ENCODE measurements at regions not wholly inside any gene's neighbourhood (a gene's known extent, or its start where the extent isn't known, plus 50 kb on each side); places are given as distances from the start of the nearest gene placed in this dataset.

- DNase-seq (ENCODE audit: low read depth, low spot score): no peak
Observed at GRCh38 chr9:89234205-89235067, 55.8 kb upstream of the SHC3 start.

DNA sequence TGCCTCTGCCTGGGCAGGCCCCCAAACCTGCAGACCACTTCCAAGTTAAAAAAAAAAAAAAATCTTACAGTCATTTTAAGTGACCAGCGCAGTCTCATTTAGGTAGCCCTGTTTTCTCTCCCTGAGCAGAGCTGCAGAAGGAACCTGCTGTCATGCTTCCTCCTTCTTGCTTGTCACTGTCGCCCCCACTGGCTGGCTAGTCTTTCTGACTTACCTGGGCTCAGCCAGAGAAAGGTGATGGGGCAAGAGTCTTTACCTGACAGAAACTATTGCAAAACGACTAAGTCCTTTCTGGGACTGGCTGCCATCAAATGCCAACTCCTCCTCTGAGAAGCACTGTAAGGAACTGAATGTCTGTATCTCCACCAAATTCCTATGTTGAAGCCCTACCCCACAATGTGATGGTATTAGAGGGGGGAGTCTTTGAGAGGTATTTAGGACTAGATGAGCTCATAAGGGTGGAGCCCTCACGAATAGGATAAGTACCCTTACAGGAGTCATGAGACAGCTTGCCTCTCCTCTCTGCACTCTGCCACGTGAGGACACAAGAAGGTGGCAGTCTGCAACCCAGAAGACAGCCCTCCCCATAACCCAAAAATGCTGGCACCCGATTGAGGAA, 58.4 kb upstream of the SHC3 start:
- no peak for TF ChIP-seq CTCF (IDR thresholded peaks at IDR 0.05; ENCODE audit: insufficient read depth, low read length, missing control alignments)
- ChIA-PET POLR2A (no interaction called here), CTCF (interaction anchor here (0.7 kb wide), 1 partner anchor 11 kb away, joined by 3 read pairs; no protein-coding TSS in a partner anchor)
- DNase-seq (ENCODE audit: low read depth, low spot score): no peak
- no peak overlapping the region for H3K4me3 ChIP-seq (ENCODE audit: low read depth, low read length)

More at GRCh38 chr9:89234205-89235067, 55.8 kb upstream of the SHC3 start:
- CTCF ChIA-PET: no interaction called here
- POLR2A ChIA-PET: no interaction called here
- H3K4me3 ChIP-seq (ENCODE audit: low read depth, low read length): no peak overlapping the region
- TF ChIP-seq CTCF (IDR thresholded peaks at IDR 0.05; ENCODE audit: insufficient read depth, low read length, missing control alignments): no peak

GRCh38 chr9:89238424-89238823, 59.8 kb upstream of the SHC3 start:
- POLR2A ChIA-PET: no interaction called here
- no peak overlapping the region for H3K4me3 ChIP-seq (ENCODE audit: low read depth, low read length)
- TF ChIP-seq CTCF (IDR thresholded peaks at IDR 0.05; ENCODE audit: insufficient read depth, low read length, missing control alignments): no peak
- no peak for DNase-seq (ENCODE audit: low read depth, low spot score)
- CTCF ChIA-PET: no interaction called here

- POLR2A ChIA-PET: interaction anchor here (0.8 kb wide), 1 partner anchor 360 kb away, joined by 4 read pairs; no protein-coding TSS in a partner anchor
- CTCF ChIA-PET: no interaction called here
Observed at GRCh38 chr9:89243296-89244061, 64.9 kb upstream of the SHC3 start.

DNA sequence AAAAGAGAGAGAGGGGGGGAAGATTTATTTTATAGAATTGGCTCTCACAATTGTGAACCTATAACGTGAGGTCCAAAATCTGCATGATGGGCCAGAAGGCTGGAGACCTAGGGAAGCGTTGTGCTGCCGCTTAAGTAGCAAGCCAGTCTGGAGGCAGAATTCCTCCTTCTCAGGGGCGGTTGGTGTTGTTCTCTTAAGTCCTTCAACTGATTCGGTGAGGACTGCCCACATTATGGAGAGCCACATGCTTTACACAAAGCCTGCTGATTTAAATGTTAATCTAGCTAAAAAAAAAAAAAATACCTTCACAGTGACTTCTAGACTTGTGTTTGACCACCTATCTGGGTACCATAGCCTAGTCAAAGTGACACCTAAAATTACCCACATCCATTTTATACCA, 64.2 kb upstream of the CKS2 start:
- no peak for DNase-seq (ENCODE audit: low read depth, low spot score)
- TF ChIP-seq CTCF (IDR thresholded peaks at IDR 0.05; ENCODE audit: insufficient read depth, low read length, missing control alignments): no peak
- POLR2A ChIA-PET: no interaction called here
- CTCF ChIA-PET: no interaction called here
- H3K4me3 ChIP-seq (ENCODE audit: low read depth, low read length): no peak overlapping the region

More at GRCh38 chr9:89243296-89244061, 64.9 kb upstream of the SHC3 start:
- no peak overlapping the region for H3K4me3 ChIP-seq (ENCODE audit: low read depth, low read length)
- TF ChIP-seq CTCF (IDR thresholded peaks at IDR 0.05; ENCODE audit: insufficient read depth, low read length, missing control alignments): no peak
- DNase-seq (ENCODE audit: low read depth, low spot score): no peak

Data from AG04449 (cell line).